NT2/D1 (cell line): ENCODE measurements at regions not wholly inside any gene's neighbourhood (a gene's known extent, or its start where the extent isn't known, plus 50 kb on each side); places are given as distances from the start of the nearest gene placed in this dataset.
"Not testable (repeated sequence)": the region's sequence is repeated elsewhere in the genome, so short reads cannot be mapped to it uniquely, and the experiment has no call there.

ENCODE experiments used
- DNase-seq: peaks from one replicate; pipeline ENCODE4 v3.0.0-alpha.2; 2011; ENCODE audit warnings: low read depth, low spot score
- H3K27me3 ChIP-seq: 2 replicates; pipeline ENCODE4 v1.6.0; 2011; ENCODE audit warnings: mild to moderate bottlenecking; ENCODE audit not compliant: insufficient read length, insufficient read depth
- H3K36me3 ChIP-seq: 2 replicates; pipeline ENCODE4 v1.6.1; 2011; ENCODE audit warnings: mild to moderate bottlenecking, low read length, mixed read lengths; ENCODE audit not compliant: insufficient read depth, insufficient read length
- H3K4me1 ChIP-seq: 2 replicates; pipeline ENCODE4 v1.5.1; 2011; ENCODE audit not compliant: insufficient read depth, insufficient read length
- H3K4me3 ChIP-seq: 2 replicates; pipeline ENCODE4 v1.5.1; 2011; ENCODE audit warnings: low read depth; ENCODE audit not compliant: insufficient read length
- H3K9ac ChIP-seq: 2 replicates; pipeline ENCODE4 v1.6.0; 2011; ENCODE audit warnings: low read depth; ENCODE audit not compliant: insufficient read length
- H3K9me3 ChIP-seq: 2 replicates; pipeline ENCODE4 v1.5.1; 2011; ENCODE audit warnings: mild to moderate bottlenecking, low read length; ENCODE audit not compliant: insufficient read depth
- SUZ12 ChIP-seq: IDR thresholded peaks from 2 replicates; pipeline ENCODE4 v1.6.1; 2011; ENCODE audit not compliant: insufficient read length, insufficient read depth; ENCODE audit errors: extremely low read depth
- YY1 ChIP-seq: IDR thresholded peaks from 2 replicates; pipeline ENCODE4 v1.6.1; 2011; ENCODE audit not compliant: insufficient read length, insufficient read depth
- ZNF274 ChIP-seq: IDR thresholded peaks from 2 replicates; pipeline ENCODE4 v1.6.1; 2011; ENCODE audit warnings: mild to moderate bottlenecking, low read depth, low read length

DNA sequence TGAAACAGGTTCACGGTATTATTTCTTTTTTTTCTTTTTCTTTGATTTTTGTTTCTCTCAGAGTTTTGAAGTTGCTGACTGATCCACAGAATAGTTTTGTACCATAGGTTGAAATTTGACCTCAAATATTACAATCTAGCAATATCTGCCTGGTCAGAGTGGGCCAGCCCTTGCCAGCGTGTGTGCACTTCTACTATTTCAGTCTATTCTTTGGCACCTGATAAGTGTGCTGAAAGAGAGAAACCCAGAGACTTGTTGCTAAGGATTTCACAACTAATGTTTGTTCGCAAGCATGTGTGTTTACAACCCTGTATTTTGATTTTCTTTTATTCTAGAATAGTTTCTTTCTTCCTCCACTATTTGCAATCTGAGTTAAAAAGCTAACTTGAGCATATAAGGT lies 1125.2 kb upstream of the CNTN5 start:
- no peak for DNase-seq
- Histone ChIP-seq H3K27me3 (no peaks in the 10 kb centered on the region), H3K4me1 (no peaks in the 10 kb centered on the region), H3K36me3 (no peaks in the 10 kb centered on the region), H3K9me3 (no peaks in the 10 kb centered on the region), H3K9ac (no peak overlapping the region), H3K4me3 (no peak overlapping the region)
- TF ChIP-seq ZNF274 (no peak), YY1 (no peak), SUZ12 (no peak)

DNA sequence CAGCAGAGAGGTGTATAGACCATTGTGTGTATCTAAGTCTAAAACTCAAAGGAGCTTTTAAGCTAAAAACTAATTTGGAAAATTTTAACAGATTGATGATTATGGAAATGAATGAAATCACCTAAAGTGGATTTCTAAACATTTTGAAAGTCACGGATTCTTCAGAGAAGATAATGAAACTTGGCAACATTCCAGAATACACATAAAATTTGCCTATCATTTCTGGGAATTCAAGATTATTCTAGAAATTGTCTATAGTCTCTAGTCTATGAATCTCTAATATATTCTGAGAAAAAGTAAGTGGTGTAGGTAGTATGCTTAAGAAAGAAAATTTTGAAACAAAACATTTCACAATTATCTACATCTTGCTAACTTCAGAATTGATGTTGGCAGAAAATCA lies 1117.9 kb upstream of the CNTN5 start:
- no peak for DNase-seq
- H3K9me3 ChIP-seq = no peaks in the 10 kb centered on the region
- no peaks in the 10 kb centered on the region for H3K27me3 ChIP-seq
- no peaks in the 10 kb centered on the region for H3K36me3 ChIP-seq
- no peak for TF ChIP-seq SUZ12
- no peak for TF ChIP-seq ZNF274
- no peak for TF ChIP-seq YY1
- H3K9ac ChIP-seq = no peak overlapping the region
- no peak overlapping the region for H3K4me3 ChIP-seq
- H3K4me1 ChIP-seq = no peaks in the 10 kb centered on the region

DNA sequence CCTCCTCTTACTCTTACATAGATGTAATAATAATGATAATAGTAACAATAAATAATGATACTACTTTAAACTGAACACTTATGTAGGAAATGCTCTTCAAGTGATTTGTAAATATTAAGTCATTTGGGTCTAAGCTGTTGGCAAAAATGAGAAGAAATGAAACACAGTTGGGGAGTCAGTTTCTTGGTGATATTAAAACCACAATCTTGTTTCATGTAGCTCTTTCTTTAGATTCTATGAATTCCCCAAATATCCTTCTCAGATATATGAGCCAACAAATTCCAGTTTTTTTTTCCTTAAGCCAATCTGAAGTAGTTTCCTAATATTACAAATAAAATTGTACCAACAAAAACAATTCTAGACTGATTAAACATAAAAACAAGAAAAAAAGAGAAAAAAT lies 1115.6 kb upstream of the CNTN5 start:
- DNase-seq = no peak
- no peaks in the 10 kb centered on the region for H3K4me1 ChIP-seq
- TF ChIP-seq ZNF274 (no peak), SUZ12 (no peak), YY1 (no peak)
- no peak overlapping the region for H3K9ac ChIP-seq
- H3K36me3 ChIP-seq = no peaks in the 10 kb centered on the region
- H3K9me3 ChIP-seq = no peaks in the 10 kb centered on the region
- H3K4me3 ChIP-seq = no peak overlapping the region
- H3K27me3 ChIP-seq = no peaks in the 10 kb centered on the region

DNA sequence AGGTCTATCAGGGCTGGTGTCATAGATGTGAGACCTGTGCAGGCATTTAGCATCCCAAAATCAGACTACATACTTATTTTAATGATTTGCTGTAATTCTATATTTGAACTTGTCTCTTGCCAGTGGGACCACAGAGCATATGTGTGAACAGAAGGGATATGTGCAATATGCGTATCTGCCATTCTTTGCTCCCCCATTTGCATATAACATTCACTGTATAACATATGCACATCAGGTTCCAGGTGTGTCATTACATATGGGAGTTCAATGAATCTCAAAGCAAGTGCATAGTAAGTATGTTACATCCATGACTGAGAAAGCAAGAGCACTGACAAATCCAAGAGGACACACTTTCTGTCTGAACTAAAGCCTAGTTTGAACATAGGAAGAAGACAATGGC lies 1115.1 kb upstream of the CNTN5 start:
- H3K9ac ChIP-seq = no peak overlapping the region
- DNase-seq = no peak
- H3K27me3 ChIP-seq = no peaks in the 10 kb centered on the region
- no peaks in the 10 kb centered on the region for H3K4me1 ChIP-seq
- TF ChIP-seq YY1 (no peak), SUZ12 (no peak), ZNF274 (no peak)
- H3K9me3 ChIP-seq = no peaks in the 10 kb centered on the region
- no peak overlapping the region for H3K4me3 ChIP-seq
- H3K36me3 ChIP-seq = no peaks in the 10 kb centered on the region

DNA sequence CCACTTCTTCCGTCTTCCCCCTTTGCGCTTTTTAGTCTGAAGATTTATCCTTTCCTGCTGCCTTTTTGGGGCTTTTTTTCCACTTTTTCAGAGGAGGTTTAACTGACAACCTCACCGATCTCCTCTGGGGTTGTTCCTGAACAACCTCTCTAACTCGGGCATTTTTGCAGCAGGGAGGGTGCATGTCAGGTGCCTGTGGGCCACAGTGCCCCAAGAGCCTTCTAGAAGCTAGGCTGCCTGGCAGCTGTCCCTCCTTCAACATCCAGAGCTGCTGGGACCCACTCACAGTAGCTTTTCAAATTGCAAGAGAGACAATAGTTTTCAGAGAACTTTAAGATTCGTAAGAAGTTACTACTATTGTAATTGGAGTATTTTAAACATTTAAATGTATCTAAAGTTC lies 1112.4 kb upstream of the CNTN5 start:
- Histone ChIP-seq H3K9me3 (no peaks in the 10 kb centered on the region), H3K27me3 (no peaks in the 10 kb centered on the region), H3K9ac (no peak overlapping the region), H3K4me3 (no peak overlapping the region), H3K4me1 (no peaks in the 10 kb centered on the region), H3K36me3 (no peaks in the 10 kb centered on the region)
- no peak for DNase-seq
- no peak for TF ChIP-seq SUZ12
- TF ChIP-seq YY1 = no peak
- TF ChIP-seq ZNF274 = no peak

DNA sequence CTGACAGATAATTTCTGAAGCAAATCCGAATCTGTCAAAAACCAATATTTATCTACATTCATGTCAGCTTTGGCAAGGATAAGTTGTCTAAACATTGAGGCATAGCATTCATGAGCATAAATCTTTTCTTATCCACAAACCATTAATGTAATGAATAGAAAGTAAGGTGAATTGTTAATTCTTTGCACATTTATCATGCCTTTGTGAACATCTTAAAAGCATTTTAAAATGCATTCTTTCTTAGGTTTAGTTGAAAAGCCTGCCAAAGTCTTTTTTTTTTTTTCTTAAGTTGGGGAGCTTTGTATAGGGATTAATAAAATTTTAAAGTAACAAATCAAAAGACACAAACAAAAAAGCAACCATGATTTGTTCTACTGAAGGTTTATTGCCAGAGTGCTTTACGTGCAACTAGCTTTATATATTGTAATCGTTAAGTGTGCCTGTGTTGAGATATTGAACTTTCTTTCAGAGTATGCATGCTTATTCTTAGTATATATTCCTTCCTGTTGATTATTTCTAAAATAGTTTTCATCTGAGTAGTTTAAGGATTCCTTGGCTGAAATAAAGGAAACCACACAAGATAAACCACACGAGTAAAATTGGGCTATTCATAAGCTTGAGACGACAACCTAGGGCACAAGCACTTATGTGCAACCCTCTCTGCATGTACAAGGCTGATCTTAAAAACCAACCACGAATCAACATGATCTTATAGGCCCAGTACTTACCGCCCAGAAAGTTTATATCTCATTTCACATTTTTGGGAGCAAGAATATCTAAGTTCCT lies 1110.9 kb upstream of the CNTN5 start:
- H3K4me3 ChIP-seq = no peak overlapping the region
- H3K9ac ChIP-seq = no peak overlapping the region
- TF ChIP-seq SUZ12 (no peak), YY1 (no peak), ZNF274 (no peak)
- DNase-seq = no peak
- H3K4me1 ChIP-seq = no peaks in the 10 kb centered on the region
- no peaks in the 10 kb centered on the region for H3K9me3 ChIP-seq
- H3K36me3 ChIP-seq = no peaks in the 10 kb centered on the region
- H3K27me3 ChIP-seq = no peaks in the 10 kb centered on the region

DNA sequence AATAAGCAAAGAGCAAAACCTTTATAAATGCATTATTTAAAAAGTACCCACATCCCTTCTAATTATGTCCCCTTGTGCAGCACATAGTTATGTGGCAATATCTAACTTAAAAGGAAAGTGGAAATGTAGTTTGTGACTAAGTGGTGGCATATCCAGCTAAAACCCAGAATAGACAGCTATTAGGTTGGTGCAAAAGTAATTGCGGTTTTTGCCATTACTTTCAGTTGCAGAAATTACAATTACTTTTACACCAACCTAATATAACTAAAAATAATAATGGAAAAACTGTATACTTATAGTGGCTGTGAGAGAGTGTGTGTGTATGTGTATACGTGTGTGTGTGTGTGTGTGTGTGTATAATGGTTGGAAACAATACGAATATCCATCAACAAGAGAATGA lies 1108.1 kb upstream of the CNTN5 start:
- H3K9me3 ChIP-seq = no peaks in the 10 kb centered on the region
- DNase-seq = no peak
- H3K4me3 ChIP-seq = no peak overlapping the region
- no peaks in the 10 kb centered on the region for H3K36me3 ChIP-seq
- H3K27me3 ChIP-seq = no peaks in the 10 kb centered on the region
- no peaks in the 10 kb centered on the region for H3K4me1 ChIP-seq
- H3K9ac ChIP-seq = no peak overlapping the region
- TF ChIP-seq SUZ12 (no peak), YY1 (no peak), ZNF274 (no peak)

DNA sequence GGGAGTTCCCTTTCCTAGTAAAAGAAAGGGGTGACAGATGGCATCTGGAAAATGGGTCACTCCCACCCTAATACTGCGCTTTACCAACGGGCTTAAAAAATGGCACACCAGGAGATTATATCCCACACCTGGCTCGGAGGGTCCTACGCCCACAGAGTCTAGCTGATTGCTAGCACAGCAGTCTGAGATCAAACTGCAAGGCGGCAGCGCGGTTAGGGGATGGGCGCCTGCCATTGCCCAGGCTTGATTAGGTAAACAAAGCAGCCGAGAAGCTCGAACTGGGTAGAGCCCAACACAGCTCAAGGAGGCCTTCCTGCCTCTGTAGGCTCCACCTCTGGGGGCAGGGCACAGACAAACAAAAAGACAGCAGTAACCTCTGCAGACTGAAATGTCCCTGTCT lies 1097.8 kb upstream of the CNTN5 start:
- not testable (repeated sequence) for H3K9ac ChIP-seq, H3K4me1 ChIP-seq, DNase-seq, H3K9me3 ChIP-seq, H3K27me3 ChIP-seq, H3K36me3 ChIP-seq, H3K4me3 ChIP-seq
